ENCODE measurements at regions not wholly inside any gene's neighbourhood (a gene's known extent, or its start where the extent isn't known, plus 50 kb on each side); places are given as distances from the start of the nearest gene placed in this dataset.

GRCh38 chr18:27763936-27764335 is 413.0 kb downstream of the CDH2 start:
- Histone ChIP-seq H3K36me3 (ENCODE audit: insufficient read depth) (no peaks in the 10 kb centered on the region), H3K27ac (ENCODE audit: low read depth) (no peak overlapping the region), H3K4me1 (ENCODE audit: insufficient read depth) (no peaks in the 10 kb centered on the region), H3K4me3 (ENCODE audit: low read depth, low read length) (no peak overlapping the region)
- 51% methylated on average over 1 of the region's 1 CpG for WGBS
- no peak for DNase-seq (ENCODE audit: extremely low spot score)

- H3K27ac ChIP-seq (ENCODE audit: low read depth) = no peak overlapping the region
- no peak for DNase-seq (ENCODE audit: extremely low spot score)
- no peaks in the 10 kb centered on the region for H3K4me1 ChIP-seq (ENCODE audit: insufficient read depth)
- H3K4me3 ChIP-seq (ENCODE audit: low read depth, low read length) = no peak overlapping the region
- H3K36me3 ChIP-seq (ENCODE audit: insufficient read depth) = no peaks in the 10 kb centered on the region
These were observed 413.6 kb downstream of the CDH2 start for GRCh38 chr18:27763341-27763740.

GRCh38 chr18:27762054-27762453 is 414.9 kb downstream of the CDH2 start:
- DNase-seq (ENCODE audit: extremely low spot score) = no peak
- no peak overlapping the region for H3K4me3 ChIP-seq (ENCODE audit: low read depth, low read length)
- 34% methylated on average over 4 of the region's 4 CpGs for WGBS
- no peaks in the 10 kb centered on the region for H3K4me1 ChIP-seq (ENCODE audit: insufficient read depth)
- H3K36me3 ChIP-seq (ENCODE audit: insufficient read depth) = no peaks in the 10 kb centered on the region
- no peak overlapping the region for H3K27ac ChIP-seq (ENCODE audit: low read depth)

DNA sequence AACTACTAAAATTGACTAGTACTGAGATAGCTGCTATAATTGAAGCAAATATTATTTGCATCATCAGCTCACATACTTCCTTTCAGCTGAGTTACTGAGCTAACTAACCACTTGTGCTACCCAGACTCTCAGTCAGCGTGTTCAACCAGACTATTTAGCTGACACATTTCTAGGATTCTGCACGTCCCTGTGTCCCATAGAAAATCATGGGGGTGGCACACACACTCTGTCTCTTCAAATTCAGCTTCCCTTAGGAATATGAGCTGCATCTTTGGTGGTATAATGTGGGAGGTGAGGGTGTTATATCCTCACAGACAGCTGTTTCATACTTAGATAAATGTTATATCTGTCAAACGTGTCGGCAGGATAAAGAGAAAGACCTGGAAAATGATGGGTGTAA is 424.0 kb downstream of the CDH2 start:
- DNase-seq (ENCODE audit: extremely low spot score) = no peak
- no peaks in the 10 kb centered on the region for H3K36me3 ChIP-seq (ENCODE audit: insufficient read depth)
- no peaks in the 10 kb centered on the region for H3K4me1 ChIP-seq (ENCODE audit: insufficient read depth)
- 69% methylated on average over 4 of the region's 4 CpGs for WGBS
- no peak overlapping the region for H3K4me3 ChIP-seq (ENCODE audit: low read depth, low read length)
- H3K27ac ChIP-seq (ENCODE audit: low read depth) = no peak overlapping the region

- DNase-seq (ENCODE audit: extremely low spot score) = no peak
- H3K4me1 ChIP-seq (ENCODE audit: insufficient read depth) = no peaks in the 10 kb centered on the region
- 82% methylated on average over 5 of the region's 5 CpGs for WGBS
- no peaks in the 10 kb centered on the region for H3K36me3 ChIP-seq (ENCODE audit: insufficient read depth)
- H3K4me3 ChIP-seq (ENCODE audit: low read depth, low read length) = no peak overlapping the region
- no peak overlapping the region for H3K27ac ChIP-seq (ENCODE audit: low read depth)
These were observed 426.0 kb downstream of the CDH2 start for GRCh38 chr18:27750923-27751322.

GRCh38 chr18:27750014-27750413 is 426.9 kb downstream of the CDH2 start:
- no peak for DNase-seq (ENCODE audit: extremely low spot score)
- 4% methylated on average over 3 of the region's 3 CpGs for WGBS

DNA sequence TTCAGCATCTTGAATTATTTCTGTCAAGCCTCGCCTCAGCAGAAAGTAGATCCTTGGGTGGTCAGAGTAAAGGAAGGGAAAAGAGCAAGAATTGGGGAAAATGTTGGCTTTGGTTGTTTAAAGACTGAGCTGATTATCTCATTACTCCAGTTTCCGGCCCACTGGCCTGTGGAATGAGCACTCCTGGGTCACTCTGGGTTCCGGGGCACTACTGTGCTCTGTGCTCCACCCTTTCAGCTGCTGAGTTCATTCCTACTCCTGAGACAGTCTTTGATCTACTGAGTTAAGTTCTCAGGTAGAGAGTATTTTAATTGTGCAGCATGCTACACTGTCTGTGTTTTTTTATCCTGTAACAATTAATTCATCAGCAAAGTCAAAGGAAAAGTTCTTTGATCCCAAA is 427.7 kb downstream of the CDH2 start:
- no peaks in the 10 kb centered on the region for H3K36me3 ChIP-seq (ENCODE audit: insufficient read depth)
- no peak for DNase-seq (ENCODE audit: extremely low spot score)
- no peak overlapping the region for H3K4me3 ChIP-seq (ENCODE audit: low read depth, low read length)
- no peaks in the 10 kb centered on the region for H3K4me1 ChIP-seq (ENCODE audit: insufficient read depth)
- no peak overlapping the region for H3K27ac ChIP-seq (ENCODE audit: low read depth)
- 67% methylated on average over 3 of the region's 3 CpGs for WGBS

More at GRCh38 chr18:27750014-27750413, 426.9 kb downstream of the CDH2 start:
- Histone ChIP-seq H3K36me3 (ENCODE audit: insufficient read depth) (no peaks in the 10 kb centered on the region), H3K4me3 (ENCODE audit: low read depth, low read length) (no peak overlapping the region), H3K27ac (ENCODE audit: low read depth) (no peak overlapping the region), H3K4me1 (ENCODE audit: insufficient read depth) (no peaks in the 10 kb centered on the region)

GRCh38 chr18:27746241-27746640 is 430.7 kb downstream of the CDH2 start:
- 82% methylated on average over 5 of the region's 5 CpGs for WGBS

GRCh38 chr18:27735117-27735516 is 441.8 kb downstream of the CDH2 start:
- DNase-seq (ENCODE audit: extremely low spot score) = no peak
- Histone ChIP-seq H3K36me3 (ENCODE audit: insufficient read depth) (no peaks in the 10 kb centered on the region), H3K27ac (ENCODE audit: low read depth) (peak overlapping the region; percentile 10), H3K4me3 (ENCODE audit: low read depth, low read length) (no peak overlapping the region), H3K4me1 (ENCODE audit: insufficient read depth) (no peaks in the 10 kb centered on the region)
- WGBS = 90% methylated on average over 1 of the region's 1 CpG

More at GRCh38 chr18:27746241-27746640, 430.7 kb downstream of the CDH2 start:
- H3K4me3 ChIP-seq (ENCODE audit: low read depth, low read length) = no peak overlapping the region
- no peak for DNase-seq (ENCODE audit: extremely low spot score)
- no peaks in the 10 kb centered on the region for H3K36me3 ChIP-seq (ENCODE audit: insufficient read depth)
- H3K4me1 ChIP-seq (ENCODE audit: insufficient read depth) = no peaks in the 10 kb centered on the region
- no peak overlapping the region for H3K27ac ChIP-seq (ENCODE audit: low read depth)

GRCh38 chr18:27731211-27731610 is 445.7 kb downstream of the CDH2 start:
- no peak for DNase-seq (ENCODE audit: extremely low spot score)
- H3K36me3 ChIP-seq (ENCODE audit: insufficient read depth) = no peaks in the 10 kb centered on the region
- H3K4me3 ChIP-seq (ENCODE audit: low read depth, low read length) = no peak overlapping the region
- 96% methylated on average over 3 of the region's 3 CpGs for WGBS
- H3K4me1 ChIP-seq (ENCODE audit: insufficient read depth) = no peaks in the 10 kb centered on the region
- no peak overlapping the region for H3K27ac ChIP-seq (ENCODE audit: low read depth)

DNA sequence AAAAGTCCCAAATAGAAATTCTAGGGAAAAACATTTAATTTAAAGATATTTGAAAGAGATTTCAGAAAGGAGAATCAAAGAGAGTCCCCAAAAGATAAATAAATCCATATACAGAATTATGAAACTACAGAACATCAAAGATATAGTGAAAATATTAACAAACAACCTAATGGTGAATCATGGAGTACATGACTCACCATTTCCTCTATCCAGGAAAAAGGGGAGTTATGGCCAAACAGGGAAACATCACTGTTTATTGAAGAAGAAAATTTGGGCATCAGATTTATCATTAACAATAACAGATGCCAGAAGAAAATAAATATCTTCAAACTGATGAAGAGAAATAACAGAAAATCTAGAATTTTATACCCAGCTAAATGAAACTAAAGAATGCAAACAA is 448.3 kb downstream of the CDH2 start:
- no peak for DNase-seq (ENCODE audit: extremely low spot score)
- H3K4me1 ChIP-seq (ENCODE audit: insufficient read depth) = no peaks in the 10 kb centered on the region
- H3K27ac ChIP-seq (ENCODE audit: low read depth) = no peak overlapping the region
- H3K4me3 ChIP-seq (ENCODE audit: low read depth, low read length) = no peak overlapping the region
- no peaks in the 10 kb centered on the region for H3K36me3 ChIP-seq (ENCODE audit: insufficient read depth)

GRCh38 chr18:27724362-27724761 is 452.6 kb downstream of the CDH2 start:
- 58% methylated on average over 2 of the region's 2 CpGs for WGBS
- DNase-seq (ENCODE audit: extremely low spot score) = no peak
- Histone ChIP-seq H3K27ac (ENCODE audit: low read depth) (no peak overlapping the region), H3K4me1 (ENCODE audit: insufficient read depth) (no peaks in the 10 kb centered on the region), H3K36me3 (ENCODE audit: insufficient read depth) (no peaks in the 10 kb centered on the region), H3K4me3 (ENCODE audit: low read depth, low read length) (no peak overlapping the region)

GRCh38 chr18:27723168-27723567 is 453.8 kb downstream of the CDH2 start:
- DNase-seq (ENCODE audit: extremely low spot score) = no peak
- no peak overlapping the region for H3K27ac ChIP-seq (ENCODE audit: low read depth)
- H3K4me1 ChIP-seq (ENCODE audit: insufficient read depth) = no peaks in the 10 kb centered on the region
- H3K36me3 ChIP-seq (ENCODE audit: insufficient read depth) = no peaks in the 10 kb centered on the region
- WGBS = 67% methylated on average over 1 of the region's 1 CpG
- H3K4me3 ChIP-seq (ENCODE audit: low read depth, low read length) = no peak overlapping the region

DNA sequence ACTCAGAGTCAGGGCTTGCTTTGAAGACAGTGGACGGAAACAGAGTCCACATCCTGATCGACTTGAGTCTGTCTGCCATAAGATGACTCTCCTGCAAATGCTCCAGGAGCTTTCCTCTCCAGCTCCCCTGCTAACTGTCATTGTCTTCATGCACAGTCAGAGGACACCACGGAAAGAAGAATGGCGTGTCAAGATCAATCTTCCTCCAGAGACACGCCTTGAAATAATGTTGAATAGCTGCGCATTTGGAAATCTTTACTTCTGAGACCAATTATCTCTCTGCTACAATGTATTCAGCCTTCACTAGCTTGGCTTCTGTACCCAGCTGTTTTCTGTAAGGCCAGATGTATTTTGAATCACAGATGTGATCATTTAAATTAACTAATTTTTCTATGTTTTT is 457.2 kb downstream of the CDH2 start:
- H3K36me3 ChIP-seq (ENCODE audit: insufficient read depth) = no peaks in the 10 kb centered on the region
- no peak overlapping the region for H3K27ac ChIP-seq (ENCODE audit: low read depth)
- no peaks in the 10 kb centered on the region for H3K4me1 ChIP-seq (ENCODE audit: insufficient read depth)
- DNase-seq (ENCODE audit: extremely low spot score) = no peak
- WGBS = 82% methylated on average over 6 of the region's 6 CpGs
- no peak overlapping the region for H3K4me3 ChIP-seq (ENCODE audit: low read depth, low read length)

DNA sequence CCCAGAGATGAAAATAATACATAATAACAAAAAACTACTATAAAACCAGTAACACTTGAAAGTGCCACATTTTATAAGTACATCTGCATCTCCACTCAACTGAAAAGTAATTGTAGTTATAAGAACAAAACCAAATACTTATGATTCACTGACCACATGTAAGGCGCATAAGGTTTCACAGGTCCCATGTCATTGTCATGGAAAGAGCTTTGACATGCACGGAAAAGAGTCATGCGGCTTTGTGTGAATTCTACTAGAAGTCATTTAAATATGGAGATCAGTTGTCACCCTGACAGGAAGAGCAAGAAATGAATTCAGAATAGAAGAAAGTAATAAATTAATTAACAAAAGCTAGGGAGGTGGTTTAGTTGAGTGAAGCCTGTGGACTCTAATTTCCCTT is 459.1 kb downstream of the CDH2 start:
- H3K36me3 ChIP-seq (ENCODE audit: insufficient read depth) = no peaks in the 10 kb centered on the region
- DNase-seq (ENCODE audit: extremely low spot score) = no peak
- H3K4me3 ChIP-seq (ENCODE audit: low read depth, low read length) = no peak overlapping the region
- no peak overlapping the region for H3K27ac ChIP-seq (ENCODE audit: low read depth)
- 92% methylated on average over 3 of the region's 3 CpGs for WGBS
- no peaks in the 10 kb centered on the region for H3K4me1 ChIP-seq (ENCODE audit: insufficient read depth)
